ENCODE measurements at regions not wholly inside any gene's neighbourhood (a gene's known extent, or its start where the extent isn't known, plus 50 kb on each side); places are given as distances from the start of the nearest gene placed in this dataset.

GRCh38 chr16:47949276-47949675, 206.5 kb downstream of the ABCC12 start:
- intact Hi-C loops (cut with micrococcal nuclease; ENCODE audit: unreplicated experiment), result no loop called here
- H3K9me3 ChIP-seq, result no peaks in the 10 kb centered on the region
- Mint-ChIP-seq H3K9me3 (ENCODE audit: unreplicated experiment) (no peaks in the 10 kb centered on the region), H3K27me3 (ENCODE audit: insufficient read depth, unreplicated experiment) (peaks cover 2% of the 10 kb centered on the region), H3K4me3 (ENCODE audit: unreplicated experiment) (no peak overlapping the region), H3K27ac (ENCODE audit: unreplicated experiment) (no peak overlapping the region), H3K4me1 (ENCODE audit: low read depth, unreplicated experiment) (no peaks in the 10 kb centered on the region), H3K36me3 (ENCODE audit: insufficient read depth, unreplicated experiment) (no peaks in the 10 kb centered on the region)
- H3K36me3 ChIP-seq (ENCODE audit: control insufficient read depth, insufficient read depth, low read length), result no peaks in the 10 kb centered on the region
- H3K4me3 ChIP-seq (ENCODE audit: low read depth, low read length), result no peak overlapping the region
- TF ChIP-seq CTCF (IDR thresholded peaks at IDR 0.05; ENCODE audit: insufficient read depth in 1 of 2, low read depth in 1 of 2, low read length in 1 of 2, severe bottlenecking in 1 of 2, unreplicated experiment in 1 of 2), result no peak
- CTCF ChIA-PET, result no interaction called here
- POLR2A ChIA-PET, result no interaction called here
- DNase-seq, result no peak
- no peaks in the 10 kb centered on the region for H3K4me1 ChIP-seq
- no peaks in the 10 kb centered on the region for H3K27me3 ChIP-seq (replicated peaks; ENCODE audit: control insufficient read depth, insufficient read depth, low read length)
- BruUV-seq (replicated peaks), result no TSS peak

- Mint-ChIP-seq H3K4me1 (ENCODE audit: low read depth, unreplicated experiment) (no peaks in the 10 kb centered on the region), H3K36me3 (ENCODE audit: insufficient read depth, unreplicated experiment) (no peaks in the 10 kb centered on the region), H3K27me3 (ENCODE audit: insufficient read depth, unreplicated experiment) (peaks cover 5% of the 10 kb centered on the region), H3K27ac (ENCODE audit: unreplicated experiment) (no peak overlapping the region), H3K4me3 (ENCODE audit: unreplicated experiment) (no peak overlapping the region), H3K9me3 (ENCODE audit: unreplicated experiment) (peaks cover 2% of the 10 kb centered on the region)
- intact Hi-C loops (cut with micrococcal nuclease; ENCODE audit: unreplicated experiment), result no loop called here
- no peak overlapping the region for H3K4me3 ChIP-seq (ENCODE audit: low read depth, low read length)
- no TSS peak for BruUV-seq (replicated peaks)
- no peaks in the 10 kb centered on the region for H3K9me3 ChIP-seq
- H3K4me1 ChIP-seq, result no peaks in the 10 kb centered on the region
- H3K36me3 ChIP-seq (ENCODE audit: control insufficient read depth, insufficient read depth, low read length), result no peaks in the 10 kb centered on the region
- no peaks in the 10 kb centered on the region for H3K27me3 ChIP-seq (replicated peaks; ENCODE audit: control insufficient read depth, insufficient read depth, low read length)
- no peak for DNase-seq
- no peak for TF ChIP-seq CTCF (IDR thresholded peaks at IDR 0.05; ENCODE audit: insufficient read depth in 1 of 2, low read depth in 1 of 2, low read length in 1 of 2, severe bottlenecking in 1 of 2, unreplicated experiment in 1 of 2)
- ChIA-PET CTCF (no interaction called here), POLR2A (no interaction called here)
Observed at GRCh38 chr16:47947723-47948122, 208.1 kb downstream of the ABCC12 start.

- ChIA-PET CTCF (no interaction called here), POLR2A (no interaction called here)
- peaks cover 3% of the 10 kb centered on the region for H3K27me3 Mint-ChIP-seq (ENCODE audit: insufficient read depth, unreplicated experiment)
- DNase-seq, result no peak
- Histone ChIP-seq H3K36me3 (ENCODE audit: control insufficient read depth, insufficient read depth, low read length) (no peaks in the 10 kb centered on the region), H3K4me3 (ENCODE audit: low read depth, low read length) (no peak overlapping the region), H3K27me3 (replicated peaks; ENCODE audit: control insufficient read depth, insufficient read depth, low read length) (no peaks in the 10 kb centered on the region), H3K9me3 (no peaks in the 10 kb centered on the region), H3K4me1 (no peaks in the 10 kb centered on the region)
- no TSS peak for BruUV-seq (replicated peaks)
- no peaks in the 10 kb centered on the region for H3K4me1 Mint-ChIP-seq (ENCODE audit: low read depth, unreplicated experiment)
- H3K36me3 Mint-ChIP-seq (ENCODE audit: insufficient read depth, unreplicated experiment), result no peaks in the 10 kb centered on the region
- no peak overlapping the region for H3K4me3 Mint-ChIP-seq (ENCODE audit: unreplicated experiment)
- H3K9me3 Mint-ChIP-seq (ENCODE audit: unreplicated experiment), result peaks cover 9% of the 10 kb centered on the region
- intact Hi-C loops (cut with micrococcal nuclease; ENCODE audit: unreplicated experiment), result no loop called here
- TF ChIP-seq CTCF (IDR thresholded peaks at IDR 0.05; ENCODE audit: insufficient read depth in 1 of 2, low read depth in 1 of 2, low read length in 1 of 2, severe bottlenecking in 1 of 2, unreplicated experiment in 1 of 2), result no peak
- no peak overlapping the region for H3K27ac Mint-ChIP-seq (ENCODE audit: unreplicated experiment)
Observed at GRCh38 chr16:47946092-47946491, 209.7 kb downstream of the ABCC12 start.

Measured in Caco-2 (cell line).